ENCODE measurements at regions not wholly inside any gene's neighbourhood (a gene's known extent, or its start where the extent isn't known, plus 50 kb on each side); places are given as distances from the start of the nearest gene placed in this dataset.
"Not testable (repeated sequence)": the region's sequence is repeated elsewhere in the genome, so short reads cannot be mapped to it uniquely, and the experiment has no call there.

DNA sequence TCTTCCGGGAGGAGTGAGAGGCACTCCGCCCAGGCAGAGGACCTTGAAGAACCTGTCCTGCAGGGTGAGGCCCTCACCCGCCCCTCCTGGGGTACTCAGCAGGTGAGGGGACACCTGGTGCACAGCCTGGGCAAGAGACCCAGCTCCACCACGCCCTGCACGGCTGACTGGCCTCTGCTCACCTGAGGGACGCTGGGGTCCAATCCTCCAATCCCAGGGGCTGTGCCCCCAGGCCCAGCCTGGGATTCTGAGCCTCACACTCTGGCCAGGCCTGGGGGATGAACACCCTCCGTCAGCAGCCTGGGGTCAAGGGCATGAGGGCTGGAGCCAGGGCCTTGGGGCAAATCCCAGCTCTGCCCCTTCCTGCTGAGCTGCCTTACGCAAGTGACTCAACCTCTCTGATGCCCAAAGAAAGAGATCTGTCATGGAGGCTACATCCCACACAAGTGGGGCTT, 149.9 kb upstream of the PTPN1 start:
- Mint-ChIP-seq H3K4me1 (no peaks in the 10 kb centered on the region), H3K4me3 (no peak overlapping the region), H3K27ac (no peak overlapping the region), H3K9me3 (no peaks in the 10 kb centered on the region), H3K36me3 (no peaks in the 10 kb centered on the region), H3K27me3 (peaks cover 0 to 4% (median 0%) of the 10 kb centered on the region in 5 donors)
- DNase-seq (peak in 1 of 10 donors; percentile 15), ATAC-seq (no peak)
- POLR2A ChIA-PET, result no interaction called here

DNA sequence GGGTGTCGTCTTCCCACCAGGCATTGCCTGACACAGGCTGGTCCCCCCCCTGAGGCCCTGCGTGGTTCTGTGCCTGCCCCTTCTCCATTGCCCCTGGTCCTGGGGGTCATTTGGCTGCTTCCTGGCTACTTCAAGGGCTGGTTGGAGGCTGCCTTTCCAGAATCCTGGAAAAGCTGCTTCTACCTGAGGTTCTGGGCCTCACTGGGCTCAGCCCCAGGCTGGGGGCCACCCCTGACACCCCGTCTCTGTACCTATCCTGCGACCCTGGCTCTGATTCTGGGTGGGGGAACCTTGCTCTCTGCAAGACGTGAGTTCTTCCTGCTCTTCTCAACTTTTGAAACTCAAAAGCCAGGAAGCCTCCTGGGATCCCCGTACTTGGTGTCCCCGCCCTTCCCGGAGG, 149.3 kb upstream of the PTPN1 start:
- H3K4me3 Mint-ChIP-seq, result no peak overlapping the region
- H3K27me3 Mint-ChIP-seq, result peaks cover 0 to 4% (median 0%) of the 10 kb centered on the region in 5 donors
- peak in 1 of 10 donors; percentile 44 for DNase-seq
- H3K27ac Mint-ChIP-seq, result no peak overlapping the region
- no peaks in the 10 kb centered on the region for H3K4me1 Mint-ChIP-seq
- no peaks in the 10 kb centered on the region for H3K9me3 Mint-ChIP-seq
- ATAC-seq, result no peak
- POLR2A ChIA-PET, result no interaction called here
- no peaks in the 10 kb centered on the region for H3K36me3 Mint-ChIP-seq

DNA sequence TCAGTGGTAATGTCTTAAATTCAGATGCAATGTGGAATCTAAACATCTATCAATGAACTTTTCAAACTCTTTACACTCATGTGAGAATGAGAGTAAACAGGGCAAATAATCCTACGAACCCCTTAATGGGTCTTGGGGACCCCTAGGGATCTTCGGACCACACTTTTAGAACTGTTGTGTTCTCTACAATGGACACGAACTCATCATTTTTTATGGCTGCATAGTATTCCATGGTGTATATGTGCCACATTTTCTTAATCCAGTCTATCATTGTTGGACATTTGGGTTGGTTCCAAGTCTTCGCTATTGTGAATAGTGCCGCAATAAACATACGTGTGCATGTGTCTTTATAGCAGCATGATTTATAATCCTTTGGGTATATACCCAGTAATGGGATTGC, 148.0 kb upstream of the PTPN1 start:
- DNase-seq, H3K27me3 Mint-ChIP-seq, H3K4me3 Mint-ChIP-seq, POLR2A ChIA-PET, H3K27ac Mint-ChIP-seq, H3K36me3 Mint-ChIP-seq, H3K4me1 Mint-ChIP-seq, ATAC-seq, H3K9me3 Mint-ChIP-seq: not testable (repeated sequence)

DNA sequence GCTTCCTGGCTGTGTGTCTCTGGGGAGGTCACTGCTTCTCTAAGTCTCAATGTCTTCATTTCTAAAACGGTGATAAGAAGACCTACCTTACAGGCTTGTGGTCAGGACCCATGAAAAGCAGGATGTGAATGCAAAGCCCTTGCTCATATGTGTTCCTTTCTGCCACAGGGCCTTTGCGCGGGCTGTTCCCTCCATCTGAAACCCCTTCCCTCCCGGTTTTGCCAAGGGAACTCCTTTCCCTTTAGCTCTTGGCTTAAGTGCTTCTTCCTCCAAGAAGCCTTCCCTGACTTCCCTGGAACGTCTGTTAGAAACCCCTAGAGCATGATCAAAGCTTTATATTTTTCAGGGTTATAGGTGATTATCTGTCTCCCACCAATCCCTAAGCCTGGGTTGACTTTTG, 147.2 kb upstream of the PTPN1 start:
- Mint-ChIP-seq H3K9me3 (no peaks in the 10 kb centered on the region), H3K4me3 (no peak overlapping the region), H3K4me1 (peaks cover 2 to 7% (median 6%) of the 10 kb centered on the region in 4 donors), H3K36me3 (peaks cover 0 to 1% (median 0%) of the 10 kb centered on the region in 3 donors), H3K27ac (peak overlapping the region in 1 of 10 donors; percentile 33), H3K27me3 (peaks cover 0 to 5% (median 3%) of the 10 kb centered on the region in 5 donors)
- POLR2A ChIA-PET, result no interaction called here
- ATAC-seq (no peak), DNase-seq (no peak)

DNA sequence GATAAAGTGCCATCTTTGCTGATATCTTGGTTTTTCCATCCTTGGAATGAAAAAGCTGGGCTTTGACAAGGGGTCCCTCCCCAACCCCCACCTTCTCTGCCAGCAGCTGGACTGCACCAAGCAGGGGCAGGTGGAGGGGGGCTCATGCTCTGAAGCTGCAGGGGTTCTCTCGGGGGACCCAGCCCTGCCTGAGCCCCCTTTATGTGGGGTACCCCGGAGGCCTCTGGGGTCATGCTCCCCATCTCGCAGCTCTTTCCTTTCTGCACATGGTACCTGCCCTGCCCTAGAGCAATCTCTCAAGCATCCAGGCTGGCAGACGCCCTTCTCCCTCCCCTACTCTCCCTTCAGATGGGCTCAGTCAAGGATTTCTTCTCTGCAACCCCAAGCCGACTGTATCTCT, 146.7 kb upstream of the PTPN1 start:
- ATAC-seq (no peak), DNase-seq (no peak)
- peaks cover 2 to 7% (median 6%) of the 10 kb centered on the region in 4 donors for H3K4me1 Mint-ChIP-seq
- no peak overlapping the region for H3K4me3 Mint-ChIP-seq
- POLR2A ChIA-PET, result no interaction called here
- peaks cover 0 to 9% (median 5%) of the 10 kb centered on the region in 5 donors for H3K27me3 Mint-ChIP-seq
- no peaks in the 10 kb centered on the region for H3K9me3 Mint-ChIP-seq
- no peak overlapping the region for H3K27ac Mint-ChIP-seq
- H3K36me3 Mint-ChIP-seq, result peaks cover 0 to 4% (median 0%) of the 10 kb centered on the region in 3 donors

DNA sequence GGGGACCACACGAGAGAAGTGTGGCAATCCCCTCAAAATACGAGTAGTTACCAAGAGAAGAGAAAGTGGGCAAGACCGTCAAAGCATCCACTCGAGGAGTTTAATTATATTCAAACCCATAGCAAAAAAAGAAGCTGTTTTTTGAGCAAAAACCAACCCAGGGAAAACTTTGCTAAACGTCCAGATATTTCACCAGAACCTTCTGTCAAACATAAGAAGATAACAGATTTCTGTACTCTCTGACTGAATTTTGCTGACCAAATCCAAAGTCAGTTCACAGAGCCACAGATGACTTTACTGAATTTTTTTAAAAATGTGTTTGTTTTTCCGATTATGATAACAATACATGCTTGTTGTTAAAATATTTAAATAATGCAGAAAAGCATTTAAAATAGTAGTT, 145.6 kb upstream of the PTPN1 start:
- H3K4me3 Mint-ChIP-seq, result no peak overlapping the region
- H3K27ac Mint-ChIP-seq, result no peak overlapping the region
- H3K4me1 Mint-ChIP-seq, result peaks cover 2 to 7% (median 6%) of the 10 kb centered on the region in 4 donors
- DNase-seq (no peak), ATAC-seq (no peak)
- H3K27me3 Mint-ChIP-seq, result peaks cover 0 to 12% (median 5%) of the 10 kb centered on the region in 5 donors
- POLR2A ChIA-PET, result no interaction called here
- H3K36me3 Mint-ChIP-seq, result peaks cover 0 to 4% (median 0%) of the 10 kb centered on the region in 3 donors
- no peaks in the 10 kb centered on the region for H3K9me3 Mint-ChIP-seq

DNA sequence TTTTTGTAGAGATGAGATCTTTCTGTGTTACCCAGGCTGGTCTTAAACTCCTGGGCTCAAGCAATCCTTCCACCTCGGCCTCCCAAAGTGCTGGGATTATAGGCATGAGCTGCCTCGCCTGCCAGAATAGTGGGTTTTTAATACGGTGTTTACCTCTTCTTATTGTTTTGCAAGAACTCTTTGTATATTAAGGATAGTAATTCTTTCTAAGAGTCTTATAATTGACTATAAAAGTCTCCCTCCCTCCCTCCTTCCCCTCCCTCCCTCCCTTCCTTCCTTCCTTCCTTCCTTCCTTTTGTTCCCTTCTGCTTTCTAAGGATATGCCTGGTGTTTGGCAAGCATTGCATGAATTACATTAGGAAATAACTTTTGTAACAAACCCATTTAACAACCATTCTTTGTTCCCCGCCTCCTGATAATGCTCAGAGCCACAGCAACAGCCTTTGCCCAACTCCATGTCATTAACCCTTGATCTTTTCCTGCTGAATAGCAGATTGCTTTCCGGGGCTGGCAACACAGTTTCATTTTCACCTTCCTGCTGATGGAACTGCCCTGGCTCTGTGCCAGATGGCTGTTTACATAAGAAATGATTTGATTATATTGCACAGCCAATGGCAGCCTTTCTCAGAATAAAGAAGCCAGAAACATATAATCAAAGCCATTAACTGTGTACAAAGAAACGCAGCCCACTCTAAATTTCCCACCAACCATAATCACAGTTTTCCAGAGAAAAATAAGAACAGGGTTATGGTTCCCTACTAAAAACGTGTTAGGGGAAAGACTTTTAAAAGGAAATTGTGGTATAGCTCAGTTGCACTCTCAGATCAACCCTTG, 143.7 kb upstream of the PTPN1 start:
- POLR2A ChIA-PET, result no interaction called here
- Mint-ChIP-seq H3K27me3 (peaks cover 0 to 12% (median 5%) of the 10 kb centered on the region in 5 donors), H3K4me1 (peaks cover 2 to 7% (median 6%) of the 10 kb centered on the region in 4 donors), H3K27ac (peak overlapping the region in 1 of 10 donors; percentile 33), H3K4me3 (peak overlapping the region in 1 of 10 donors; percentile 28), H3K36me3 (peaks cover 0 to 4% (median 0%) of the 10 kb centered on the region in 3 donors), H3K9me3 (no peaks in the 10 kb centered on the region)
- no peak for ATAC-seq
- DNase-seq, result peak in 2 of 10 donors; percentile 11 to 35

DNA sequence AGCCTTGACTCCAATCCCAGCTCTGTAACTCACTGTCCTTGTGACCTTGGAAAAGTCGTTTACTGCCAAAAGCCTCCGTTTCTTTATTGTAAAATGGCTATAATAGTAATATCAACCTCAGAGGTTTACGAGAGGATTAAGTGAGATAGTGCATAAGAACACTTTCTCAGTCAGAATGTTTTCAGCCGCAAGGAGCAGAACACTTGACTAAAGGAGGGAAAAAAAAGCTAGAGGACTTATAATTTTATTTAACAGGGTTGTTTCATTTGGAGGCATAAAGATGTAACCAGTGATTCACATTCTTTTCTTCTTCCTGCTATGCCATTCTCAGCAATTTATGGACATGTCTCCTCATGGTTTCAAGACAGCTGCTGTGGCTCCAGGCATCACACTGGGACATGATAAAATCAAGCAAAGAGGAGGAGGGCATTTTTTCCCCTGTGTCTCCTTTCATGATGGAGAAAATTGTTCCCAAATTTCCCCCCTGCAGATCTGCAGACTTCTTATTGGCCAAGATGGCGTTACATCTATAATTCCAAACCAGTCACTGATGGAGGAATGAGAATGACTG, 143.0 kb upstream of the PTPN1 start:
- Mint-ChIP-seq H3K27ac (no peak overlapping the region), H3K36me3 (peaks cover 0 to 4% (median 0%) of the 10 kb centered on the region in 3 donors), H3K9me3 (no peaks in the 10 kb centered on the region), H3K4me3 (no peak overlapping the region), H3K4me1 (peaks cover 2 to 7% (median 6%) of the 10 kb centered on the region in 4 donors), H3K27me3 (peaks cover 0 to 12% (median 5%) of the 10 kb centered on the region in 5 donors)
- ATAC-seq (no peak), DNase-seq (no peak)
- POLR2A ChIA-PET, result no interaction called here

DNA sequence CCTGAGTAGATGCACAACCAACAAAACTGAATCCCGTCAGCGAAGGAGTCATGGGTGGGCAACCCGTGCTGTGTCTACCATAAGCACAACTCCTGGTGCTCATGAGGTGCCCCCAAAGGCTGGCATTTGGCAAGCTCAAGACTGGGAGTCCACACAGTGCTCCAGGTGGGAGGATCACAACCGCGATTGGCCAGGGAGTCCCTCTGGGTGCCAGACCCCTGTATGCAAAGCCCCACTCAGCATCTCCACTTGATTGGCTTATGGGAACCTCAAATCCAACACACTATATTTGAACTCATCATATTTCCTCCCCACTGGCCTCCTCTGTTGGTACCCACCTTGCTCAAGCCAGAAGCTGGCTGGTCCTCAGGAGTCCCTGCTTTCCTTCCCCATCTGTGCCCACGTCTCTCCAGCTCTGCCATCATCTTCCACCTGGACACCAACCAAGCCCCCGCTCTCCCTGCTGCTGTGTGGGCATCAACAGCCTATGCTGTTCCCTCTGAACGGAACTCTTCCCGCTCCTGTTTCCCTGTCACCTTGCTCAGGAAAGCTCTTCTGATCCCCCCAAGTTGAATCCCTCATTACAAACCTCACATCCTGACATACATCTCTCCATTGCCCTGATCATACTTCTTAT, 142.3 kb upstream of the PTPN1 start:
- POLR2A ChIA-PET, result interaction anchor here (0.6 kb wide), 1 partner anchor 224 kb away, joined by 3 read pairs; no protein-coding TSS in a partner anchor
- Mint-ChIP-seq H3K36me3 (peaks cover 0 to 4% (median 0%) of the 10 kb centered on the region in 3 donors), H3K4me3 (no peak overlapping the region), H3K27me3 (peaks cover 0 to 12% (median 5%) of the 10 kb centered on the region in 5 donors), H3K27ac (no peak overlapping the region), H3K9me3 (no peaks in the 10 kb centered on the region), H3K4me1 (peaks cover 2 to 7% (median 6%) of the 10 kb centered on the region in 4 donors)
- ATAC-seq (no peak), DNase-seq (peak in 1 of 10 donors; percentile 21)

DNA sequence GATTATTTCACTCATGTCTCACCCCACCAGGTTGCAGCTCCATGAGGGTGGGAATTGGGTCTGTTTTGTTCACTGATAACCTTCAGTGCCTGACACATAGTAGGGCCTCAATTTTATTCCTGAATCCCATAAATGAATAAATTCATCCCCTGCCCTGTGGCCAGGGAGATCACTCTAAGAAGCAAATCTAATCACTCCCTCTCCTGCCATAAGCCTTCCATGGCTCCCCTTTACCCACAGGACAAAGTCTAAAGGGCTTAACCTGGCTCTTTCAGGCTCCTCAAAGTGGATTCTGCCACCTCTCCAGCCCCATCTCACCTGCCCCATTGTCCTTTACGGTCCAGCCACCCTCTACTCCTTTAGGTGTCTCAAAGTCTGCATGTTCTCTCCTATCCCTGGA, 141.8 kb upstream of the PTPN1 start:
- DNase-seq, result peak in 1 of 10 donors; percentile 54
- H3K27ac Mint-ChIP-seq, result peak overlapping the region in 1 of 10 donors; percentile 37
- H3K27me3 Mint-ChIP-seq, result peaks cover 0 to 16% (median 5%) of the 10 kb centered on the region in 5 donors
- peaks cover 2 to 7% (median 6%) of the 10 kb centered on the region in 4 donors for H3K4me1 Mint-ChIP-seq
- no peaks in the 10 kb centered on the region for H3K9me3 Mint-ChIP-seq
- ATAC-seq, result no peak
- H3K4me3 Mint-ChIP-seq, result no peak overlapping the region
- POLR2A ChIA-PET, result interaction anchor here (0.6 kb wide), 1 partner anchor 224 kb away, joined by 3 read pairs; no protein-coding TSS in a partner anchor
- H3K36me3 Mint-ChIP-seq, result peaks cover 0 to 4% (median 0%) of the 10 kb centered on the region in 3 donors

DNA sequence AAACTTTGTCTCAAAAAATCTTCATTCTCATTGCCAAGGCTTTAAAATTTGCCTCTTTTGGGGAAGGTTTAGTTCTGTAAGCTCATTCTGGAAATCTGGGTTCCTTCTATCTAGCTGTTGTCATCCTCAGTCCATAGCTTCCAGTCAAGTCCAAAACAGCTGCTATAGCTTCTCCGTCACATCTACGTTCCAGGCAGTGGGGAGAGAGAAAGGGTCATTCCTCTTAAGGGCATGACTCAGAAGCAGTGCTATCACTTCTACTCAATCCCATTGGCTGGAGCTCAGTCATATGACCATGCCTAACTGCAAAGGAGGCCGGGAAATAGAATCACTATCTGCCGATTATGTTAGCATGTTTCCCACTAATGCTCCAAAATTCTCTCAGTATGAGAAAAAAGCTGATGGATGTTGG, 141.4 kb upstream of the PTPN1 start:
- Mint-ChIP-seq H3K36me3 (peaks cover 0 to 4% (median 0%) of the 10 kb centered on the region in 3 donors), H3K4me3 (no peak overlapping the region), H3K9me3 (no peaks in the 10 kb centered on the region), H3K27ac (peak overlapping the region in 1 of 10 donors; percentile 37), H3K27me3 (peaks cover 0 to 20% (median 5%) of the 10 kb centered on the region in 5 donors), H3K4me1 (peaks cover 2 to 7% (median 6%) of the 10 kb centered on the region in 4 donors)
- DNase-seq (no peak), ATAC-seq (no peak)
- POLR2A ChIA-PET, result interaction anchor here (0.6 kb wide), 1 partner anchor 225 kb away, joined by 3 read pairs; no protein-coding TSS in a partner anchor

DNA sequence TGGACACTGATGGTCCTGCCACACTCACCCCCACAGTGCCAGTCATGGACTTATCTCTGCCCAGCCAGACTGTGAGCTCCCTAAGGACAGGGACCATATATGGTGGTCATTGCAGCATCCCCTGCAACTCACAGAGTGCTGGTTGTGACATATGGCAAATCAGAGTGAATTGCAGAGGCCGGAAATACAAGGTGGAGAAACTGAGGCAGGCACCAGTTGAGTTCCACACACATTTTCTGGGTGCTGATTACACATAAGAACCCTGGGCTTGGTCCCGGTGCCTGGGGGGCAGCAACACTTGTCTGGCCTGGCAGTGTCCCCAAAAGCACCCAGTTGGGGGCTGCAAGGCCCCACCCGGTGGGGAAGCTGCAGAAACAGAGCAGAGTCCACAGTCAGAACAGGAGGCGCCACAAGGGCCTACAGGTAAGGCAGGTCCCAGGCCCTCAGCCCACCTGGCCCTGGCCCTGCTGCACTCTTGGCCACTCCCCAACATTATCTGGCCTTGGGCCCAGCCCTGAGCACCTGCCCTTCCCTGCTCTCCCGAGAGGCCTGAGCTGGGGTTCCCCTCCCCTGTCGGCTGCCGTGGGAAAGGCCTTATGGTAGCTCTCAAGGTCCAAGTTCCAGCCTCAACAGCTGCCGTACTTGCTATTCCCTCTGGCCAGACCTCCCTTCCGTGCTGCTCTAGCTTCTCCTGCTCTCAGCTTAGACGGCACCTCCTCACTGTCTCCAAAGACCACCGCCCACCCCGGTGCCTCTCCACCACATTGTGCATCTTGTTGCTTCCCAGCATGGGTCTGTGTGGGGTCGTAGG, 140.8 kb upstream of the PTPN1 start:
- DNase-seq, result peak in 1 of 10 donors; percentile 15
- Mint-ChIP-seq H3K4me3 (no peak overlapping the region), H3K9me3 (no peaks in the 10 kb centered on the region), H3K36me3 (peaks cover 0 to 4% (median 0%) of the 10 kb centered on the region in 3 donors), H3K27ac (peak overlapping the region in 1 of 10 donors; percentile 40), H3K27me3 (peaks cover 0 to 26% (median 5%) of the 10 kb centered on the region in 5 donors), H3K4me1 (peaks cover 2 to 7% (median 6%) of the 10 kb centered on the region in 4 donors)
- no peak for ATAC-seq
- POLR2A ChIA-PET, result no interaction called here
